Cerebellar cortex (tissue), 1 donor: ENCODE measurements at regions not wholly inside any gene's neighbourhood (a gene's known extent, or its start where the extent isn't known, plus 50 kb on each side); places are given as distances from the start of the nearest gene placed in this dataset.
"Not testable (repeated sequence)": the region's sequence is repeated elsewhere in the genome, so short reads cannot be mapped to it uniquely, and the experiment has no call there.

ENCODE experiments used
- DNase-seq: peaks from one replicate; pipeline ENCODE4 v3.0.0-alpha.2; 2015; ENCODE audit warnings: low spot score

GRCh38 chr2:161068670-161069069 is 91.6 kb upstream of the TANK start:
- DNase-seq = no peak

GRCh38 chr2:161070693-161071479 is 89.3 kb upstream of the TANK start:
- DNase-seq = no peak

GRCh38 chr2:161072436-161072835 is 87.8 kb upstream of the TANK start:
- DNase-seq = not testable (repeated sequence)

- DNase-seq = no peak
These were observed 84.5 kb upstream of the TANK start for GRCh38 chr2:161075701-161076100.

GRCh38 chr2:161076936-161077335 is 83.3 kb upstream of the TANK start:
- no peak for DNase-seq

GRCh38 chr2:161077367-161078210 is 82.6 kb upstream of the TANK start:
- no peak for DNase-seq

- DNase-seq = no peak
These were observed 82.1 kb upstream of the TANK start for GRCh38 chr2:161078211-161078539.

- DNase-seq = no peak
These were observed 75.1 kb upstream of the TANK start for GRCh38 chr2:161085149-161085548.

- no peak for DNase-seq
These were observed 71.4 kb upstream of the TANK start for GRCh38 chr2:161088658-161089350.

DNA sequence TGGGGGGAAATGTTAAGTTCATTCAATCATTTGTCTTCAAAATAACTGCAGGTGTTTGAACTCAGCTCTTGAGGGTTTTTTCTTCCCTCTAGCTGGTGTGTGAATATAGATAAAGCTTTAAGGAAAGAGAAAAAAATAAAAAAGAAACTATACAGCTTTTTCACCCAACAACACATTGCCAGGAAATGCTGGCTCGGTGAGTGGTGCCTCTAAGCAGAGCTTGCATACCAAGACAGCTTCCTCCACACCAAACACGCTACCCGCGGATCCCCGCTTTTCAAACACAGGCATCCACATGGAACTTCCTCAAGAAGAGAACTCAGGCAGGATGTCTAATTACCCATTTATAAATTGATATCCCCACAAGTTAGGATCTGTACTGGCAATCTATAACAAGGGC is 69.8 kb upstream of the TANK start:
- no peak for DNase-seq

DNA sequence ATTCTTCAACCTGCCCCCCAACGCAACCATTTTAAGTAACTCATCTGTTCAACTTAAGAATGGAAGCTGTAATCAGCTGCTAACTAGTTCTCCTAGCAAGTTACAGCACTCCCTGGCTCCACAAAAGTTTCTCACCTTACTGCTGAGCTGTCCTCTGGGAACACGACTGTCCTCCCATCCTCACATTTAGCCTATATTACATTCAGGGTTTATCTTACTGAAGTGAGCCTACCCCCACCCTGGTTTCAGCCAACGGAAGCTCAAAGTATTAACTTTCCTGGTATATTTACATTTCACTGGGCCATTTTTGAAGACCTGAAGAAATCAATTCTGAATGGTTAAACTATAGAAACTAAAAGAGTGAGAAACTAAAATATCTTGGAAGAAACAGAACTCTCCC is 64.9 kb upstream of the TANK start:
- DNase-seq = no peak

DNA sequence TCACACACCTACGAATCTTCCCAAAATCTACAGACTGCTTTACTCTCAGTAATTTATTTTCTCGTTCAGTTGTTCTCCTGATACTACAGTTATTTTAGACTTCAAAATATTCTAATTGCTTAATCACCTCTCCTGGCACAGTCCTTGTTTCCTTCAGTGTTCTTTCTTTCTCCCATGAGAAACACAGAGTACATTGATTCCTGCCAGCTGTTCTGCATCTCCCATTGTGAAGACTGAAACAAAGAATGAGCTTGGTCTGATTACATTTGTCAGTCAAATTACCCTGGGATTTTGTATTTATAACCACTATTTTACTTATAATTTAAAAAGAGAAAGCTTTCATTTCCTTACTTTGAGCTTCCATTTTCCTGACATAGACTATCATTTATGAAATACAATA is 63.9 kb upstream of the TANK start:
- DNase-seq = no peak

GRCh38 chr2:161097157-161097556 is 63.1 kb upstream of the TANK start:
- DNase-seq = no peak

- no peak for DNase-seq
These were observed 59.9 kb upstream of the TANK start for GRCh38 chr2:161100211-161100895.

- no peak for DNase-seq
These were observed 58.8 kb upstream of the TANK start for GRCh38 chr2:161101406-161101805.

- DNase-seq = no peak
These were observed 57.3 kb upstream of the TANK start for GRCh38 chr2:161102770-161103450.

- no peak for DNase-seq
These were observed 56.8 kb upstream of the TANK start for GRCh38 chr2:161103451-161103831.

- no peak for DNase-seq
These were observed 56.1 kb upstream of the TANK start for GRCh38 chr2:161104054-161104553.

DNA sequence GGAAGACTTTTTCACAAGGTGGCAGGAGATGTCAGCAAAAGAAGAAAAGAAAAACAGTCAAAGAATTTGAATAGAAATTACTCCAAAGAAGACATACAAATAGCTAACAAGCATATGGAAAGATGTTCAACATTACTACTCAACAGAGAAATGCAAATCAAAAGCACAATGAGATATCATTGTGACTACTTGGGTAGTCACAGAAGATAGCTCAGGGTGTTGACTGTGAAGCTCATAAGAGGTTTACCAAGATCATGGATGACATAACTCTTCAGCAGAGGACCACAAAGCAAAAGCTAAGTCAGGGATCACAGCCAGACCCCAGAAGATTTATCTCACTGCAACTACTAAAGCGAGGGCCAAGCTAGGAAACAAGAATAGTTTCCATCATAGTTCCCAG is 53.0 kb upstream of the TANK start:
- no peak for DNase-seq
